Panc1 (cell line): ENCODE measurements at regions not wholly inside any gene's neighbourhood (a gene's known extent, or its start where the extent isn't known, plus 50 kb on each side); places are given as distances from the start of the nearest gene placed in this dataset.
"Not testable (repeated sequence)": the region's sequence is repeated elsewhere in the genome, so short reads cannot be mapped to it uniquely, and the experiment has no call there.

Source experiments
- ATAC-seq: fragments of 200-7000 bp; cut with Tn5 transposase; 2 replicates; pipeline ENCODE4 v1.9.1; 2020; ENCODE audit warnings: mild to moderate bottlenecking, moderate library complexity
- BruUV-seq: library from RNA; stranded (reverse); fragments of 400-500 nt; replicated peaks from 2 replicates; lab custom pipeline; 2021; lab: Mats Ljungman, UMichigan
- CTCF ChIA-PET: fragments of 300-600 bp; sonication (Branson Sonifier 250); formaldehyde crosslinking; loops from one replicate; lab custom pipeline; 2022; ENCODE audit warnings: antibody characterized with exemption; lab: Charles Lee
- POLR2A ChIA-PET: fragments of 300-600 bp; sonication (Branson Sonifier 250); formaldehyde crosslinking; loops from one replicate; lab custom pipeline; 2022; ENCODE audit warnings: antibody characterized with exemption; lab: Charles Lee
- DNase-seq: peaks from one replicate; pipeline ENCODE4 v3.0.0-alpha.2; 2010; ENCODE audit warnings: low read depth, low spot score
- H3K27ac ChIP-seq: 2 replicates; pipeline ENCODE4 v1.5.1; 2011; ENCODE audit warnings: mild to moderate bottlenecking, low read length, inconsistent platforms
- H3K27me3 ChIP-seq: fragments of 200-500 bp; sonication (Bioruptor generic); 2 replicates; pipeline ENCODE4 v1.6.0; 2014; ENCODE audit warnings: low read length, inconsistent platforms; ENCODE audit not compliant: control insufficient read depth, insufficient read depth
- H3K36me3 ChIP-seq: fragments of 200-500 bp; sonication (Bioruptor generic); 2 replicates; pipeline ENCODE4 v1.5.1; 2014; ENCODE audit warnings: inconsistent platforms, mild to moderate bottlenecking, low read length, moderate library complexity; ENCODE audit not compliant: control insufficient read depth, insufficient read depth
- H3K4me1 ChIP-seq: 2 replicates; pipeline ENCODE4 v1.5.1; 2011; ENCODE audit warnings: inconsistent platforms, mild to moderate bottlenecking, low read length, moderate library complexity; ENCODE audit not compliant: control insufficient read depth, insufficient read depth
- H3K4me3 ChIP-seq, 2 experiments: 2 replicates each; pipeline ENCODE4 v1.5.1; 2011 to 2012; ENCODE audit warnings: low read depth in 2 of 2, low read length in 2 of 2, mild to moderate bottlenecking in 2 of 2, inconsistent platforms in 1 of 2, moderate library complexity in 1 of 2
- H3K9me3 ChIP-seq: fragments of 200-500 bp; sonication (Bioruptor generic); 2 replicates; pipeline ENCODE4 v1.5.1; 2014; ENCODE audit warnings: low read depth, mild to moderate bottlenecking, inconsistent platforms, low read length, moderate library complexity; ENCODE audit not compliant: control insufficient read depth, insufficient read depth
- POLR2AphosphoS5 ChIP-seq: IDR thresholded peaks from 2 replicates; pipeline ENCODE4 v1.6.1; 2012; ENCODE audit warnings: mild to moderate bottlenecking, low read depth, low read length, moderate library complexity
- SIN3A ChIP-seq: IDR thresholded peaks from 2 replicates; pipeline ENCODE4 v1.6.1; 2012; ENCODE audit warnings: low read depth, mild to moderate bottlenecking, low read length, moderate library complexity, borderline replicate concordance; ENCODE audit not compliant: insufficient read depth
- TCF7L2 ChIP-seq: IDR thresholded peaks from 2 replicates; pipeline ENCODE4 v1.6.1; 2011; ENCODE audit warnings: mild to moderate bottlenecking, low read depth, low read length, inconsistent platforms
- in situ Hi-C: cut with HindIII; loops from 2 replicates; pipeline ENCODE4 v1.10.0; 2016; ENCODE audit warnings: low sequenced_read_pairs, low pct_unique_long_range_greater_than_20kb
- intact Hi-C: fragments of 100-400 bp; cut with micrococcal nuclease; formaldehyde crosslinking; loops from one replicate; pipeline ENCODE4 v1.10.0; 2022; ENCODE audit not compliant: unreplicated experiment
- TF ChIP-seq, protein P1 (sequence below), 2 experiments: IDR thresholded peaks; 2 replicates each; pipeline ENCODE4 v1.6.1; 2011 to 2012; ENCODE audit warnings: low read depth in 2 of 2, control low read depth in 1 of 2, low read length in 1 of 2, mild to moderate bottlenecking in 1 of 2, moderate library complexity in 1 of 2; ENCODE audit not compliant: insufficient read depth in 1 of 2
- TF ChIP-seq, protein P2 (sequence below): fragments of 450-650 bp; IDR thresholded peaks from 2 replicates; pipeline ENCODE4 v1.5.1; 2017; ENCODE audit warnings: mild to moderate bottlenecking

DNA sequence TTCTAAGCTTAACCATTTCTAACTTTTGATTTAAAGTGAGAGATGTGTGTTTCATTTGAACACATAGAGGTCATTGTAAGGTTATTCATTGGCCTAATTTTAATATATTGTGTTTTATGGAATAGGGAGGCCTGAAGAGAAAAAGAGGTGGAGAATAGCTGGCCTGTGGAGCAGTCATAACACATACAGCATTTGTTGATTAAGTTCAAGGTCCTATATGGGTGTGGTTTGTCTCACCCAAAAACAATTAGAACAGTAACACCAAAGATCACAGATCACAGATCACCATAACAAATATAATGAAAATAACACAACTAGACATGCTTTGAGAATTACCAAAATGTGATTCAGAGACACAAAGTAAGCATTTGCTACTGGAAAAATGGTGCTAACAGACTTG lies 252.4 kb upstream of the SPOPL start:
- H3K27me3 ChIP-seq: no peaks in the 10 kb centered on the region

DNA sequence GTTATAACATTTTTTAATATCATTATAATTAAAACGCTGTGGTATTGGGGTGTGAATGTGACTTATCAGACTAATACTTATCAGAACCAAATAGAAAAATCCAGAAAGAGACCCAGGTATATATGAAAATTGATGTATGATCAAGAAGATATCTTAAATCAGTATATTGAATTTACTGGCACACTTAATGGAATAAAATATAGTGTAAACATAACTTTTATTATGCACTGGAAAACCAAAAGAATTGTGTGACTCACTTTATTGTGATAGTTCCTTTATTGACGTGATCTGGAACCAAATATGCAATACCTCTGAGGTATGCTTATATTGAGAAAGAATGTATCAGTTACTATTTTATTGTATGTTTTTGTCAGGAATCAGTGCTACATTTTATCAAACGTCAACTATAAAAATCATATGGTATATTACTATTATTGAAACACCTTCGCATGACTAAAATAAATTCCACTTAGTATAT lies 250.7 kb upstream of the SPOPL start:
- POLR2A ChIA-PET, H3K9me3 ChIP-seq, CTCF ChIA-PET: not testable (repeated sequence)

More for the DNA sequence above, 252.4 kb upstream of the SPOPL start:
- ChIA-PET POLR2A (no interaction called here), CTCF (no interaction called here)
- no peak for TF ChIP-seq POLR2AphosphoS5
- TF ChIP-seq SIN3A: no peak
- TF ChIP-seq, protein P1, sequence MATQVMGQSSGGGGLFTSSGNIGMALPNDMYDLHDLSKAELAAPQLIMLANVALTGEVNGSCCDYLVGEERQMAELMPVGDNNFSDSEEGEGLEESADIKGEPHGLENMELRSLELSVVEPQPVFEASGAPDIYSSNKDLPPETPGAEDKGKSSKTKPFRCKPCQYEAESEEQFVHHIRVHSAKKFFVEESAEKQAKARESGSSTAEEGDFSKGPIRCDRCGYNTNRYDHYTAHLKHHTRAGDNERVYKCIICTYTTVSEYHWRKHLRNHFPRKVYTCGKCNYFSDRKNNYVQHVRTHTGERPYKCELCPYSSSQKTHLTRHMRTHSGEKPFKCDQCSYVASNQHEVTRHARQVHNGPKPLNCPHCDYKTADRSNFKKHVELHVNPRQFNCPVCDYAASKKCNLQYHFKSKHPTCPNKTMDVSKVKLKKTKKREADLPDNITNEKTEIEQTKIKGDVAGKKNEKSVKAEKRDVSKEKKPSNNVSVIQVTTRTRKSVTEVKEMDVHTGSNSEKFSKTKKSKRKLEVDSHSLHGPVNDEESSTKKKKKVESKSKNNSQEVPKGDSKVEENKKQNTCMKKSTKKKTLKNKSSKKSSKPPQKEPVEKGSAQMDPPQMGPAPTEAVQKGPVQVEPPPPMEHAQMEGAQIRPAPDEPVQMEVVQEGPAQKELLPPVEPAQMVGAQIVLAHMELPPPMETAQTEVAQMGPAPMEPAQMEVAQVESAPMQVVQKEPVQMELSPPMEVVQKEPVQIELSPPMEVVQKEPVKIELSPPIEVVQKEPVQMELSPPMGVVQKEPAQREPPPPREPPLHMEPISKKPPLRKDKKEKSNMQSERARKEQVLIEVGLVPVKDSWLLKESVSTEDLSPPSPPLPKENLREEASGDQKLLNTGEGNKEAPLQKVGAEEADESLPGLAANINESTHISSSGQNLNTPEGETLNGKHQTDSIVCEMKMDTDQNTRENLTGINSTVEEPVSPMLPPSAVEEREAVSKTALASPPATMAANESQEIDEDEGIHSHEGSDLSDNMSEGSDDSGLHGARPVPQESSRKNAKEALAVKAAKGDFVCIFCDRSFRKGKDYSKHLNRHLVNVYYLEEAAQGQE (IDR thresholded peaks at IDR 0.05; ENCODE audit: insufficient read depth in 1 of 2, low read depth in 2 of 2, low read length in 1 of 2): no peak
- no peak for TF ChIP-seq TCF7L2
- TF ChIP-seq, protein P2, sequence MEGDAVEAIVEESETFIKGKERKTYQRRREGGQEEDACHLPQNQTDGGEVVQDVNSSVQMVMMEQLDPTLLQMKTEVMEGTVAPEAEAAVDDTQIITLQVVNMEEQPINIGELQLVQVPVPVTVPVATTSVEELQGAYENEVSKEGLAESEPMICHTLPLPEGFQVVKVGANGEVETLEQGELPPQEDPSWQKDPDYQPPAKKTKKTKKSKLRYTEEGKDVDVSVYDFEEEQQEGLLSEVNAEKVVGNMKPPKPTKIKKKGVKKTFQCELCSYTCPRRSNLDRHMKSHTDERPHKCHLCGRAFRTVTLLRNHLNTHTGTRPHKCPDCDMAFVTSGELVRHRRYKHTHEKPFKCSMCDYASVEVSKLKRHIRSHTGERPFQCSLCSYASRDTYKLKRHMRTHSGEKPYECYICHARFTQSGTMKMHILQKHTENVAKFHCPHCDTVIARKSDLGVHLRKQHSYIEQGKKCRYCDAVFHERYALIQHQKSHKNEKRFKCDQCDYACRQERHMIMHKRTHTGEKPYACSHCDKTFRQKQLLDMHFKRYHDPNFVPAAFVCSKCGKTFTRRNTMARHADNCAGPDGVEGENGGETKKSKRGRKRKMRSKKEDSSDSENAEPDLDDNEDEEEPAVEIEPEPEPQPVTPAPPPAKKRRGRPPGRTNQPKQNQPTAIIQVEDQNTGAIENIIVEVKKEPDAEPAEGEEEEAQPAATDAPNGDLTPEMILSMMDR: no peak
- H3K9me3 ChIP-seq: no peaks in the 10 kb centered on the region
- no peak for ATAC-seq
- BruUV-seq: no TSS peak
- DNase-seq: no peak
- no peak overlapping the region for H3K4me3 ChIP-seq
- no peaks in the 10 kb centered on the region for H3K36me3 ChIP-seq
- in situ Hi-C loops: no loop called here
- intact Hi-C loops: no loop called here
- H3K27ac ChIP-seq: no peak overlapping the region
- H3K4me1 ChIP-seq: no peaks in the 10 kb centered on the region

DNA sequence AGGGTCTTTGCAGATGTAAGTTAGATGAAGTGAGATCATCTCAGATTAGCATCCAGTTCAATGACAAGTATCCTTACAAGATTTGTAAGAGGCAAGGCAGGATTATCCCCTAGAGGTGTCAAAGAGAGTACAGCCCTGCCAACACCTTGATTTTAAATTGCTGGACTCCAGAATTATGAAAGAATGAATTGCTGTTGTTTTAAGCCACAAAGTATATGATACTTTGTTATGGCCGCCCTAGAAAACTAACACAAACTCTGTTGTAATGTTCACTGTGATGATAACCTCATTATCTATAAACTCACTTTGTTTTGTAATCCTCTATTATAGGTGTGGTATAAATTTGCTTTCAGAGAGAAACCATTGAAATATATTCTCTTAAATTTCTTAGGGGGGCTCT lies 249.0 kb upstream of the SPOPL start:
- in situ Hi-C loops (no loop called here), intact Hi-C loops (no loop called here)
- CTCF ChIA-PET: no interaction called here
- ATAC-seq (no peak), DNase-seq (no peak)
- H3K4me3 ChIP-seq: no peak overlapping the region
- BruUV-seq: no TSS peak
- no peak overlapping the region for H3K27ac ChIP-seq
- H3K9me3 ChIP-seq: no peaks in the 10 kb centered on the region
- TF ChIP-seq POLR2AphosphoS5 (no peak), TCF7L2 (no peak), SIN3A (no peak)
- TF ChIP-seq, protein P1 (IDR thresholded peaks at IDR 0.05; ENCODE audit: insufficient read depth in 1 of 2, low read depth in 2 of 2, low read length in 1 of 2): no peak
- TF ChIP-seq, protein P2: no peak
- no peaks in the 10 kb centered on the region for H3K36me3 ChIP-seq
- H3K4me1 ChIP-seq: no peaks in the 10 kb centered on the region
- no peaks in the 10 kb centered on the region for H3K27me3 ChIP-seq
- POLR2A ChIA-PET: interaction anchor here (0.6 kb wide), 1 partner anchor 168 kb away, joined by 6 read pairs; no protein-coding TSS in a partner anchor

More for the DNA sequence above, 250.7 kb upstream of the SPOPL start:
- ATAC-seq, intact Hi-C loops, in situ Hi-C loops, BruUV-seq, H3K36me3 ChIP-seq, H3K27ac ChIP-seq, H3K4me3 ChIP-seq, DNase-seq, H3K27me3 ChIP-seq, H3K4me1 ChIP-seq: not testable (repeated sequence)
